Liver (tissue), 3 donors: ENCODE measurements at regions not wholly inside any gene's neighbourhood (a gene's known extent, or its start where the extent isn't known, plus 50 kb on each side); places are given as distances from the start of the nearest gene placed in this dataset.

ENCODE experiments used
- CTCF ChIP-seq: fragments of 150-350 bp; IDR thresholded peaks from 2 replicates; pipeline ENCODE4 v1.5.1; 2017; ENCODE audit warnings: improper control_type of control experiment, low read depth, low read length; ENCODE audit not compliant: missing input control
- EGR1 ChIP-seq, 2 donors: IDR thresholded peaks; 2 replicates each; pipeline ENCODE4 v1.6.1; 2016 to 2018; ENCODE audit warnings: antibody characterized with exemption in 2 of 2, low read depth in 2 of 2
- JUND ChIP-seq, 2 donors: IDR thresholded peaks; 2 replicates each; pipeline ENCODE4 v1.6.1; 2016; ENCODE audit warnings: antibody characterized with exemption in 2 of 2
- RAD21 ChIP-seq, 2 donors: IDR thresholded peaks; 2 replicates each; pipeline ENCODE4 v1.6.1; 2016; ENCODE audit warnings: antibody characterized with exemption in 2 of 2, mild to moderate bottlenecking in 2 of 2
- REST ChIP-seq: IDR thresholded peaks from 2 replicates; pipeline ENCODE4 v1.6.1; 2016; ENCODE audit warnings: antibody characterized with exemption, mild to moderate bottlenecking
- TAF1 ChIP-seq: conservative IDR thresholded peaks from 2 replicates; pipeline ENCODE4 v1.6.1; 2016; ENCODE audit warnings: antibody characterized with exemption, mild to moderate bottlenecking
- YY1 ChIP-seq: IDR thresholded peaks from 2 replicates; pipeline ENCODE4 v1.6.1; 2016; ENCODE audit warnings: antibody characterized with exemption, mild to moderate bottlenecking
- ZBTB33 ChIP-seq: IDR thresholded peaks from 2 replicates; pipeline ENCODE4 v1.6.1; 2016; ENCODE audit warnings: antibody characterized with exemption
- donor health status: healthy.
- donor health status: healthy.

GRCh38 chr6:1188199-1188598 is 123.7 kb upstream of the FOXQ1 start:
- no peak for TF ChIP-seq CTCF
- no peak for TF ChIP-seq JUND (IDR thresholded peaks at IDR 0.05)
- TF ChIP-seq RAD21 (IDR thresholded peaks at IDR 0.05) = no peak
- no peak for TF ChIP-seq REST
- TF ChIP-seq YY1 = no peak
- TF ChIP-seq TAF1 = no peak
- TF ChIP-seq ZBTB33 = no peak
- no peak for TF ChIP-seq EGR1 (IDR thresholded peaks at IDR 0.05; ENCODE audit: low read depth in 2 of 2)
